Keratinocyte (primary cell): ENCODE measurements at regions not wholly inside any gene's neighbourhood (a gene's known extent, or its start where the extent isn't known, plus 50 kb on each side); places are given as distances from the start of the nearest gene placed in this dataset.

Experiments used
- DNase-seq: peaks from one replicate; pipeline ENCODE4 v3.0.0-alpha.2; 2011; ENCODE audit warnings: low read depth, missing footprints, low spot score
- FAIRE-seq: peaks from 2 replicates; lab custom pipeline; 2011; peaks lifted over from hg19 to GRCh38; lab: Jason Lieb, UNC
- H2AFZ ChIP-seq: 2 replicates; pipeline ENCODE4 v1.6.0; 2012; ENCODE audit warnings: low read length, control low read depth, inconsistent platforms; ENCODE audit not compliant: control insufficient read depth
- H3K27ac ChIP-seq: 2 replicates; pipeline ENCODE4 v1.5.1; 2011; ENCODE audit warnings: low read length; ENCODE audit not compliant: control insufficient read depth, insufficient read depth
- H3K27me3 ChIP-seq: 3 replicates; pipeline ENCODE4 v1.6.0; 2011; ENCODE audit warnings: low read length; ENCODE audit not compliant: control insufficient read depth, insufficient read depth; ENCODE audit errors: extremely low read depth
- H3K36me3 ChIP-seq, 2 experiments: 2 replicates in 1 of 2; 3 replicates in 1 of 2; pipeline ENCODE4 v1.5.1; 2011; ENCODE audit warnings: low read length in 2 of 2, mild to moderate bottlenecking in 1 of 2; ENCODE audit not compliant: control insufficient read depth in 2 of 2, insufficient read depth in 2 of 2; ENCODE audit errors: extremely low read depth in 1 of 2
- H3K4me1 ChIP-seq: 3 replicates; pipeline ENCODE4 v1.5.1; 2011; ENCODE audit warnings: low read length; ENCODE audit not compliant: control insufficient read depth, insufficient read depth; ENCODE audit errors: extremely low read depth
- H3K4me2 ChIP-seq: 3 replicates; pipeline ENCODE4 v1.6.0; 2011; ENCODE audit warnings: low read depth, low read length; ENCODE audit not compliant: control insufficient read depth, insufficient read depth; ENCODE audit errors: extremely low read depth
- H3K4me3 ChIP-seq, 3 experiments: fragments of 200-600 bp in 1 of 3; sonication (generic) in 1 of 3; 2 replicates in 2 of 3; 3 replicates in 1 of 3; pipeline ENCODE4 v1.5.1; 2011 to 2016; ENCODE audit warnings: low read length in 3 of 3, mild to moderate bottlenecking in 3 of 3, control low read depth in 2 of 3, inconsistent platforms in 1 of 3, low read depth in 1 of 3, mixed read lengths in 1 of 3, mixed run types in 1 of 3, moderate library complexity in 1 of 3; ENCODE audit not compliant: control insufficient read depth in 2 of 3, insufficient read depth in 2 of 3; ENCODE audit errors: extremely low read depth in 1 of 3
- H3K79me2 ChIP-seq: 2 replicates; pipeline ENCODE4 v1.6.0; 2012; ENCODE audit warnings: low read length; ENCODE audit not compliant: control insufficient read depth, insufficient read depth
- H3K9ac ChIP-seq: 3 replicates; pipeline ENCODE4 v1.6.0; 2011; ENCODE audit warnings: low read length; ENCODE audit not compliant: control insufficient read depth, insufficient read depth; ENCODE audit errors: extremely low read depth
- H3K9me1 ChIP-seq: 3 replicates; pipeline ENCODE4 v1.6.0; 2011; ENCODE audit warnings: low read length; ENCODE audit not compliant: control insufficient read depth, insufficient read depth; ENCODE audit errors: extremely low read depth
- H3K9me3 ChIP-seq: 2 replicates; pipeline ENCODE4 v1.5.1; 2012; ENCODE audit warnings: low read depth, low read length; ENCODE audit not compliant: control insufficient read depth
- H4K20me1 ChIP-seq: 3 replicates; pipeline ENCODE4 v1.6.0; 2011; ENCODE audit warnings: low read length; ENCODE audit not compliant: control insufficient read depth, insufficient read depth; ENCODE audit errors: extremely low read depth
- CTCF ChIP-seq, 3 experiments: IDR thresholded peaks in 1 of 3; conservative IDR thresholded peaks in 1 of 3; optimal IDR thresholded peaks in 1 of 3; 2 replicates in 2 of 3; 3 replicates in 1 of 3; pipeline versions ENCODE3 to v1.5.1; 2011; ENCODE audit warnings: low read length in 3 of 3, mild to moderate bottlenecking in 3 of 3, moderate library complexity in 2 of 3, control low read depth in 1 of 3, inconsistent platforms in 1 of 3; ENCODE audit not compliant: insufficient read depth in 2 of 3; ENCODE audit errors: extremely low read depth in 1 of 3
- EZH2 ChIP-seq: IDR thresholded peaks from one replicate; pipeline ENCODE4 v1.6.1; 2012; ENCODE audit warnings: inconsistent platforms, mild to moderate bottlenecking, low read length, moderate library complexity
- dilution Hi-C: fragments of 300-500 bp; cut with MboI; formaldehyde crosslinking; loops from one replicate; pipeline ENCODE4 v1.7.0; 2020; ENCODE audit warnings: low sequenced_read_pairs; ENCODE audit not compliant: extremely low pct_ligation_motif_present

- DNase-seq (no peak), FAIRE-seq (no peak)
- dilution Hi-C loops: no loop called here
- no peak overlapping the region for H3K9ac ChIP-seq
- no peaks in the 10 kb centered on the region for H4K20me1 ChIP-seq
- H2AFZ ChIP-seq: no peak overlapping the region
- H3K27me3 ChIP-seq: no peaks in the 10 kb centered on the region
- no peak overlapping the region for H3K4me2 ChIP-seq
- H3K9me1 ChIP-seq: no peaks in the 10 kb centered on the region
- no peaks in the 10 kb centered on the region for H3K79me2 ChIP-seq
- H3K4me3 ChIP-seq: no peak overlapping the region
- H3K4me1 ChIP-seq: no peaks in the 10 kb centered on the region
- H3K9me3 ChIP-seq: no peaks in the 10 kb centered on the region
- no peak overlapping the region for H3K27ac ChIP-seq
- TF ChIP-seq CTCF (optimal IDR thresholded peaks at IDR 0.05 in 1 of 3, IDR thresholded peaks at IDR 0.05 in 1 of 3, conservative IDR thresholded peaks at IDR 0.05 in 1 of 3; ENCODE audit: extremely low read depth in 1 of 3, insufficient read depth in 2 of 3, low read length in 3 of 3): no peak
- TF ChIP-seq EZH2: no peak
- H3K36me3 ChIP-seq: no peaks in the 10 kb centered on the region
These were observed 632.4 kb upstream of the CAMK1G start for GRCh38 chr1:208951026-208951525.

- Histone ChIP-seq H3K4me3 (no peak overlapping the region), H3K27ac (no peak overlapping the region), H3K4me2 (no peak overlapping the region), H2AFZ (no peak overlapping the region), H3K9me3 (no peaks in the 10 kb centered on the region), H3K4me1 (no peaks in the 10 kb centered on the region), H4K20me1 (no peaks in the 10 kb centered on the region), H3K9ac (no peak overlapping the region), H3K9me1 (no peaks in the 10 kb centered on the region), H3K79me2 (no peaks in the 10 kb centered on the region), H3K36me3 (no peaks in the 10 kb centered on the region), H3K27me3 (no peaks in the 10 kb centered on the region)
- TF ChIP-seq CTCF (optimal IDR thresholded peaks at IDR 0.05 in 1 of 3, IDR thresholded peaks at IDR 0.05 in 1 of 3, conservative IDR thresholded peaks at IDR 0.05 in 1 of 3; ENCODE audit: extremely low read depth in 1 of 3, insufficient read depth in 2 of 3, low read length in 3 of 3) (no peak), EZH2 (no peak)
- dilution Hi-C loops: no loop called here
- FAIRE-seq: no peak
- DNase-seq: no peak
These were observed 631.6 kb upstream of the CAMK1G start for GRCh38 chr1:208951908-208952307.
